ENCODE measurements at regions not wholly inside any gene's neighbourhood (a gene's known extent, or its start where the extent isn't known, plus 50 kb on each side); places are given as distances from the start of the nearest gene placed in this dataset.

- no peaks in the 10 kb centered on the region for H3K27me3 ChIP-seq (ENCODE audit: insufficient read depth, low read length)
- H3K4me1 ChIP-seq (ENCODE audit: control insufficient read depth, insufficient read depth, low read length, unreplicated experiment): peaks cover 7% of the 10 kb centered on the region
- H2AFZ ChIP-seq (ENCODE audit: low read length, unreplicated experiment): no peak overlapping the region
- no peaks in the 10 kb centered on the region for H3K36me3 ChIP-seq (ENCODE audit: insufficient read depth, low read length)
- no peak overlapping the region for H3K27ac ChIP-seq (ENCODE audit: low read depth, low read length)
- no peaks in the 10 kb centered on the region for H3K79me2 ChIP-seq (ENCODE audit: control insufficient read depth, insufficient read depth, low read length, unreplicated experiment)
- no peak overlapping the region for H3K4me3 ChIP-seq (ENCODE audit: low read depth, low read length)
Measured at GRCh38 chr7:84336303-84336702, 141.7 kb upstream of the SEMA3A start.

DNA sequence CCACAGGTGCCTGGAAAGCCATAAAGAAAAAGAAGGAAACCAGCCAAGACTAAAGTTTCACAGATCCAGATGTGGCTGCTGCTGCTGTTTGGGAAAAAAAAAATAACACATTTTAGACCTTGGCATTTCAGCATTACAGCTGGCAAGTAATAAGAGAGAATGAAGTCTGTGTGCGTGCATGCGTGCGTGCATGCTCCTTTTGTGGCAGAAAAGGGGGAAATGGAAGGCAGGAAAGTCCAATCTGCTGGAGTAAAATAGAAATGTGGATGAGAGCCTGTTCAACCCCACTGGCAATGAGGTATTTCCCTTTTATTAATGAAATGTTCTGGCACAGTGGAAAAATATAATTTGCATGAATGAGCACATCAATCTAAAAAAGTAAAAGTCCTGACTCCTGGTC is 137.0 kb upstream of the SEMA3A start:
- no peak overlapping the region for H3K4me3 ChIP-seq (ENCODE audit: low read depth, low read length)
- H2AFZ ChIP-seq (ENCODE audit: low read length, unreplicated experiment): no peak overlapping the region
- H3K36me3 ChIP-seq (ENCODE audit: insufficient read depth, low read length): no peaks in the 10 kb centered on the region
- H3K27ac ChIP-seq (ENCODE audit: low read depth, low read length): no peak overlapping the region
- H3K79me2 ChIP-seq (ENCODE audit: control insufficient read depth, insufficient read depth, low read length, unreplicated experiment): no peaks in the 10 kb centered on the region
- H3K4me1 ChIP-seq (ENCODE audit: control insufficient read depth, insufficient read depth, low read length, unreplicated experiment): peaks cover 7% of the 10 kb centered on the region
- no peaks in the 10 kb centered on the region for H3K27me3 ChIP-seq (ENCODE audit: insufficient read depth, low read length)

GRCh38 chr7:84328571-84328970 is 134.0 kb upstream of the SEMA3A start:
- Histone ChIP-seq H3K4me3 (ENCODE audit: low read depth, low read length) (no peak overlapping the region), H3K27me3 (ENCODE audit: insufficient read depth, low read length) (no peaks in the 10 kb centered on the region), H3K27ac (ENCODE audit: low read depth, low read length) (no peak overlapping the region), H2AFZ (ENCODE audit: low read length, unreplicated experiment) (peak overlapping the region; percentile 34), H3K79me2 (ENCODE audit: control insufficient read depth, insufficient read depth, low read length, unreplicated experiment) (no peaks in the 10 kb centered on the region), H3K36me3 (ENCODE audit: insufficient read depth, low read length) (no peaks in the 10 kb centered on the region), H3K4me1 (ENCODE audit: control insufficient read depth, insufficient read depth, low read length, unreplicated experiment) (peaks cover 7% of the 10 kb centered on the region)

GRCh38 chr7:84324136-84324630 is 129.6 kb upstream of the SEMA3A start:
- Histone ChIP-seq H3K27me3 (ENCODE audit: insufficient read depth, low read length) (no peaks in the 10 kb centered on the region), H3K4me1 (ENCODE audit: control insufficient read depth, insufficient read depth, low read length, unreplicated experiment) (peaks cover 7% of the 10 kb centered on the region), H3K36me3 (ENCODE audit: insufficient read depth, low read length) (no peaks in the 10 kb centered on the region), H3K79me2 (ENCODE audit: control insufficient read depth, insufficient read depth, low read length, unreplicated experiment) (no peaks in the 10 kb centered on the region), H3K4me3 (ENCODE audit: low read depth, low read length) (no peak overlapping the region), H2AFZ (ENCODE audit: low read length, unreplicated experiment) (no peak overlapping the region), H3K27ac (ENCODE audit: low read depth, low read length) (no peak overlapping the region)

GRCh38 chr7:84317536-84317935 is 122.9 kb upstream of the SEMA3A start:
- no peaks in the 10 kb centered on the region for H3K4me1 ChIP-seq (ENCODE audit: control insufficient read depth, insufficient read depth, low read length, unreplicated experiment)
- no peaks in the 10 kb centered on the region for H3K36me3 ChIP-seq (ENCODE audit: insufficient read depth, low read length)
- H3K27me3 ChIP-seq (ENCODE audit: insufficient read depth, low read length): no peaks in the 10 kb centered on the region
- no peak overlapping the region for H3K27ac ChIP-seq (ENCODE audit: low read depth, low read length)
- H2AFZ ChIP-seq (ENCODE audit: low read length, unreplicated experiment): no peak overlapping the region
- H3K4me3 ChIP-seq (ENCODE audit: low read depth, low read length): no peak overlapping the region
- H3K79me2 ChIP-seq (ENCODE audit: control insufficient read depth, insufficient read depth, low read length, unreplicated experiment): no peaks in the 10 kb centered on the region

DNA sequence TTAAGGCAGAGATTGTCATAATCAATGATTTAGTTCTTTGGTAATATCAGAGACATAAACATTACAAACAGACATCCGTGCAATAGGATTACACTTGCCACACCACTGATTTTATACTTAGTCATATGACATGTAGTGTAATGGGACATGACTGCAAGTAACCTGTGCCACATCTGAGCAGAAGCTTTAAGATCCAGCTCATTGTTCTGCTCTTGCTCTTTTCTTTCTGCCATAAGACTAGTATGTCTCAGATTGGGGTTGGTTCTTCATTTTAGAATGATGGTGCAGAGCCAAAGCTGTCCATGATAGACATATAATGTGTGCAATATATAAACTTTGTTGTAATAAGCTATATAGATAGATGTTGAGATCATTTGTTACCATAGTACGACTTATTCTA is 119.7 kb upstream of the SEMA3A start:
- Histone ChIP-seq H3K36me3 (ENCODE audit: insufficient read depth, low read length) (no peaks in the 10 kb centered on the region), H2AFZ (ENCODE audit: low read length, unreplicated experiment) (no peak overlapping the region), H3K27me3 (ENCODE audit: insufficient read depth, low read length) (no peaks in the 10 kb centered on the region), H3K4me1 (ENCODE audit: control insufficient read depth, insufficient read depth, low read length, unreplicated experiment) (no peaks in the 10 kb centered on the region), H3K27ac (ENCODE audit: low read depth, low read length) (no peak overlapping the region), H3K4me3 (ENCODE audit: low read depth, low read length) (no peak overlapping the region), H3K79me2 (ENCODE audit: control insufficient read depth, insufficient read depth, low read length, unreplicated experiment) (no peaks in the 10 kb centered on the region)

DNA sequence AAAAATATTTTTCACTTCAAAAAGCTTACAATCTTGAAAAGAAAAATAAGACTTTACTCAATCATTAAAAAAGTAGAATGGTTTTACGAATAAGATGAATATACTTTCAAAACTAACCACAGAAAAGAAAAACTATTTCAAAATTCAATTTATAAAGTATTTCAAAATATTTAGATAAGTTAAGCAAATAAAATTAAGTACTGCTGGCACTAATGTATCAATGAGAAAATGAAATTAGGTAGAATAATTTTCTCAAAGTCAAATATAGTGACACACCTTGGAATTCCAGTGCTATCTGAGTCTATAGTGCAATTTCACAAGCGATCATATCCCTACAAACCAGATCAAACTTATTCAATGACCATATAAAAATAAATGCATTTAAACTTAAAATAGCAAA is 109.8 kb upstream of the SEMA3A start:
- H3K36me3 ChIP-seq (ENCODE audit: insufficient read depth, low read length): no peaks in the 10 kb centered on the region
- H3K79me2 ChIP-seq (ENCODE audit: control insufficient read depth, insufficient read depth, low read length, unreplicated experiment): no peaks in the 10 kb centered on the region
- no peak overlapping the region for H2AFZ ChIP-seq (ENCODE audit: low read length, unreplicated experiment)
- no peaks in the 10 kb centered on the region for H3K27me3 ChIP-seq (ENCODE audit: insufficient read depth, low read length)
- H3K4me1 ChIP-seq (ENCODE audit: control insufficient read depth, insufficient read depth, low read length, unreplicated experiment): no peaks in the 10 kb centered on the region
- no peak overlapping the region for H3K4me3 ChIP-seq (ENCODE audit: low read depth, low read length)
- H3K27ac ChIP-seq (ENCODE audit: low read depth, low read length): no peak overlapping the region

DNA sequence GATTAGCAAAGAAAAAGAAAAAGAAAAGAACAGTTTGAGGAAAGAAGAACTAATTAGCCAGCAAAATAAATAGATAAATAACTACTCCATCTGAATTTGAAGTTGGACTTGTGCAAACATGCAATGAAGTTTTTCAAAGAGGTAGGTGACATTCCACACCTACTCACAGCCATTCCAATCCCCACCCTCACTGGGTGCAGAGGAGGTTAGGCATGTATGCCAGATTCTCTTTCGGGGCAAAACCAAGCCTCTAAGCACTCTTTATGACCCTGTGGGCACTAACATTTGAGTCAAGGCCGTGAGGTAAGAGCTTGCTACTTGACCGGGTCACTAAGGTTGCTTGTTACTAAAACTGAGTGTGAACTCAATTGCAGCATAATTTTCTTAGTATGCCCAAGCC is 108.4 kb upstream of the SEMA3A start:
- Histone ChIP-seq H3K27ac (ENCODE audit: low read depth, low read length) (no peak overlapping the region), H3K27me3 (ENCODE audit: insufficient read depth, low read length) (no peaks in the 10 kb centered on the region), H3K4me3 (ENCODE audit: low read depth, low read length) (no peak overlapping the region), H3K36me3 (ENCODE audit: insufficient read depth, low read length) (no peaks in the 10 kb centered on the region), H3K4me1 (ENCODE audit: control insufficient read depth, insufficient read depth, low read length, unreplicated experiment) (no peaks in the 10 kb centered on the region), H3K79me2 (ENCODE audit: control insufficient read depth, insufficient read depth, low read length, unreplicated experiment) (no peaks in the 10 kb centered on the region), H2AFZ (ENCODE audit: low read length, unreplicated experiment) (no peak overlapping the region)

DNA sequence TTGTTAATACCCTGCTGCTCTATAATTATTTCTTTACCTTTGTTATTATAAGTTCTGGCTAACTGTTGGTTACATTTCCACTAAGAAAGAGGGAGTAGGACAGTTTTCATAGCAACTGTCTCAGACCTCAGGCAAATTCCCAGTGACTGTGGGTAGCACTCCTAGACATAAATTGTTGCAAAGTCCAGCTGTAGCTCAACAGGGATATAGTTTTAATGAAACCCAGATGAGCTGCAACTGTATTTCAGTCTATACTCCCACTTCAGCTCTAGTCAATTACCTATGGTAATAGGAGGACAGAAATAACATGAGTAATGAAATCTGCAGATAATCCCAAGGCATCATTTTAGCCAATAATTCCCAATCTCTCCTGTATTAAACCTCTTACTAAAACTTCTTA is 103.0 kb upstream of the SEMA3A start:
- Histone ChIP-seq H3K4me1 (ENCODE audit: control insufficient read depth, insufficient read depth, low read length, unreplicated experiment) (no peaks in the 10 kb centered on the region), H3K79me2 (ENCODE audit: control insufficient read depth, insufficient read depth, low read length, unreplicated experiment) (no peaks in the 10 kb centered on the region), H3K4me3 (ENCODE audit: low read depth, low read length) (no peak overlapping the region), H2AFZ (ENCODE audit: low read length, unreplicated experiment) (no peak overlapping the region), H3K27me3 (ENCODE audit: insufficient read depth, low read length) (no peaks in the 10 kb centered on the region), H3K27ac (ENCODE audit: low read depth, low read length) (no peak overlapping the region), H3K36me3 (ENCODE audit: insufficient read depth, low read length) (no peaks in the 10 kb centered on the region)

GRCh38 chr7:84294847-84295455 is 100.4 kb upstream of the SEMA3A start:
- Histone ChIP-seq H3K4me3 (ENCODE audit: low read depth, low read length) (no peak overlapping the region), H3K36me3 (ENCODE audit: insufficient read depth, low read length) (no peaks in the 10 kb centered on the region), H3K27me3 (ENCODE audit: insufficient read depth, low read length) (no peaks in the 10 kb centered on the region), H2AFZ (ENCODE audit: low read length, unreplicated experiment) (no peak overlapping the region), H3K4me1 (ENCODE audit: control insufficient read depth, insufficient read depth, low read length, unreplicated experiment) (no peaks in the 10 kb centered on the region), H3K27ac (ENCODE audit: low read depth, low read length) (no peak overlapping the region), H3K79me2 (ENCODE audit: control insufficient read depth, insufficient read depth, low read length, unreplicated experiment) (no peaks in the 10 kb centered on the region)

DNA sequence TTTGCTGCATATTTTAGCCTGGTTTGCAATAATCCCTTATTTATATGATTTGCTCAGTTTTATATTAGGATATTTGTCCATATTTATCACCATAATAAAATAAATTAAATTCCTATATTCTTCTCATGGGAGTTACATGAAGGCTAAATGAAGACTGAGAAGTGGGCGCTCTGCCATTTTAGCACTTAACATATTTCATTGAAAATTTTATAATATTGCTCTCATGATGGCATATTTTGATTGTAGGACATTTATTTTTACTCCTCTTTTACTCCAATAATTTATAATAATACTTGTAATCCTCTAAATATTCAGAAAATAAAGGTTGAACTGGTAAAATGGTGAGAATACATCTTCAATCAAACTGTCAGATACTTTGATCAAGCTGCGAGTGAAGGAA is 99.8 kb upstream of the SEMA3A start:
- H3K27me3 ChIP-seq (ENCODE audit: insufficient read depth, low read length): no peaks in the 10 kb centered on the region
- H2AFZ ChIP-seq (ENCODE audit: low read length, unreplicated experiment): no peak overlapping the region
- H3K36me3 ChIP-seq (ENCODE audit: insufficient read depth, low read length): no peaks in the 10 kb centered on the region
- no peaks in the 10 kb centered on the region for H3K79me2 ChIP-seq (ENCODE audit: control insufficient read depth, insufficient read depth, low read length, unreplicated experiment)
- H3K4me3 ChIP-seq (ENCODE audit: low read depth, low read length): no peak overlapping the region
- no peak overlapping the region for H3K27ac ChIP-seq (ENCODE audit: low read depth, low read length)
- H3K4me1 ChIP-seq (ENCODE audit: control insufficient read depth, insufficient read depth, low read length, unreplicated experiment): no peaks in the 10 kb centered on the region
